GM19035 (cell line): ENCODE measurements at regions not wholly inside any gene's neighbourhood (a gene's known extent, or its start where the extent isn't known, plus 50 kb on each side); places are given as distances from the start of the nearest gene placed in this dataset.

Experiments used
- ATAC-seq: cut with Tn5 transposase; IDR thresholded peaks from one replicate; pipeline ENCODE4 v1.9.1; 2021; ENCODE audit not compliant: unreplicated experiment

GRCh38 chr3:31213869-31214486 is 318.7 kb upstream of the STT3B start:
- peak; percentile 56 for ATAC-seq

DNA sequence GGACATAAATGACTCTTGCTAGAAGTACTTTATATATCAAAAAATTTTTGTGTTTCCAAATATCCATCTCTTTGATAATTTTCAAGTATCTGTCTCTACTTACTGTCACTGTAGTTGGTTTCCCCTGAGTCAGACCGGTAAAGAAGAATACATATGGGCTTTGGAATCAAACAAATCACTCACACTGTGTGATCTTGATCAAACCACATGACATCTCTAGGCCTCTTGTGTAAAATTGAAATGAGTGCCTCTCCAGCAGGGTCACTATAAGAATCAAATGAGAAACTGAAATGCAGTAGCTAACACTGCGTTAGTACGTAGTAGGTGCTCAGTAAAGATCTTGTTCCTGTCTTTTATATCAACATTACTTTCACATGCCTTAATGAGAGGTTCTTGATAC is 314.6 kb upstream of the STT3B start:
- no peak for ATAC-seq

DNA sequence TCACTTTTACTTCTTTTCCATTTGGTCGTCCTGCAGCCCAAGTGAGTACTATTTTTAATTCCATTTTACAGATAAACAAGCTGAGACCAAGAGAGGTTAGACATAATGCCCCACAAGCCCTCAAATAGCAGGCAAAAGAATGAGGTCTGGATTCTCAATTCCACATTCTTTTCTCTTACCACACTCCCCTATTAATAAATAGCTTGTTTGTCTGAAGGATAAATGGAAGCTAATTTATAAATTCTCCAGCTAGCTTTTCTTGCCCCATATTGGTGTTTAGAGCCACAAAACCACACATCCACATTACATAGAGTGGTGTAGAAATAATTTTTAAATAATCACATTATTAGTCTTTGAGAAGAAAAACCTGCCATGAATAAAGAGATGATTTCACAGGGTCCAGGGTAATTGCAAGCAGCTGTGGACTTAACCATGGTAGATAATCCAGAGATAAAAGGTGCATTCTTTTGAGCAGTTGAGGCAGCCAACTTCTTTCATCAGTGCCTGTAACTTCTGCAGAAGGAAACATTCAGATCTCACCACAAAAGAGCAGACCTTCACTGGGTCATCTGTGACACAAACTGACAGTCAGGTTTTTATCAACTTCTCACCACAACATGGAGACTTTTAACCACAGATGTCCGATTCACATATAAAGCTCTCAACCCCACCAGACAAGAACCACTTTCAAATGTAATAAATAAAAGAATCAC is 313.4 kb upstream of the STT3B start:
- peak; percentile 61 for ATAC-seq

GRCh38 chr3:31220431-31220830 is 312.3 kb upstream of the STT3B start:
- no peak for ATAC-seq

DNA sequence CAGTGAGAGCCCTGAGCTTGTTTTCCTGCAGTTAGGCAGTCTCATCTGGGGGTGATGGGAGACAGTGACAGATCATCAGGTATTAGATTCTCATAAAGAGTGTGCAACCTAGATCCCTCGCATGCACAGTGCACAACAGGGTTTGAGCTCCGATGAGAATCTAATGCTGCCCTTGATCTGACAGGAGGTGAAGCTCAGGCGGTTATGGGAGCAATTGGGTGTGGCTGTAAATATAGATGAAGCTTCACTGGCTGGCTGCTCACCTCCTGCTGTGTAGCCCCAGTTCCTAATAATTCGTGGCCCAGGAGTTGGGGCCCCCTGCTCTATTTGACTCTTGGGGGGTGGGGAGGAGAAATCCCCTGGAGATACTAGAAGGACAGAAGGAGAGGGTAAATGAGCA is 309.4 kb upstream of the STT3B start:
- ATAC-seq = no peak

GRCh38 chr3:31224936-31225335 is 307.8 kb upstream of the STT3B start:
- no peak for ATAC-seq

DNA sequence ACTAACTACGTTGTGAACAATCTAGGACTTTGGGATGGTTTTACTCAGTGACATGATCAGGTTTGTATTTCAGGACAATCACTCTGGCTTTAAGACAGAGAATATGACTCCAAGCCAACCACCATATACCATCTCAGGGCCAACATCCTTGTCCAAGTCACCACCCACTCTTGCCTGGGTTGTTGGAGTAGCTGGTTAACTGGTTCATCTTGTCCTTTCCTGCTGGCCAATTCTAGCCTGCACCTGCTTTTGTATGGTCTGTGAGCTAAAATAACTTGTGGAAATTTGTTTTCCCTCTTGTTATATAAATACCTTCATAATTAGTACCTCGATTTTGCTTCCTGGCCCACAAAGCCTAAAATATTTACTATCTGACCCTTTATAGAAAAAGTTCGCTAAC is 306.8 kb upstream of the STT3B start:
- ATAC-seq = no peak

DNA sequence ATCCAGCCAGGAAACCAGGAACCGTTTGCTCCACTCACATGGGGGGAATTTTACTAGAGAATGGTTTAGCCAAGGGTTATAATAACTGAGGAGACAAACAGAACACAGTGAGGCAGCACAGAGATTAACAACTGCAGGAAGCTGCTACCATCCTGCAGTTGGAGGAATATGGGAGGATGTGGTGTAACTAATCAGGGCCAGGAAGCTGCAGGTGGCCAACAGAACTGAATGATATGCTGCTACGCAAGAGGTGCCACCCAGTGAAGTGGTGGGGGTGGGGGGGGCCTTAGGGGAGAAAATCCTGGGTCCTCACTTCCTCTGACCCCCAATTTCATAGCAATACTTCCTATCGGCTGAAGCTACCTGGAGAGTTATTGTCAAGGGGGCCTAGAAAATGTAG is 306.4 kb upstream of the STT3B start:
- no peak for ATAC-seq

DNA sequence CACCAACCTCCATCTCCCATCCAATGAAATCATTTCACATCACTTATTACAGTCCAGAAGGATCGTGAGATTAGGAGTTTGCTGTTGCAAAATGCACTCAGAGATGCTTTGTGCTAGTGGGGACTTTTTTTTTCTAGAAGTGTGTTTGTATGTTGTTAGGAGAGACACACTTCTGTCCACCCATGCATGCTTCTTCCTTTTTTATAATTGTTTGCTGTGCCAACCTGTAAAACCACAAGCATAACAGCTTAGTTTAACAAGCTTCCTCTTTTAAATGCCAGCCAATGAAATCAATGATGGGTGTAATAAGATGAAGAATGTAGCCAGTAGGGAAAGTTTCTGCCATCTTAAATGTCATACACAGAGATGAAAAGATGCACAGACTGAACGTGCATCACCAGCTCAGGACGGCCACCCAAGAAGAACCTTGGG is 305.6 kb upstream of the STT3B start:
- peak; percentile 41 for ATAC-seq

DNA sequence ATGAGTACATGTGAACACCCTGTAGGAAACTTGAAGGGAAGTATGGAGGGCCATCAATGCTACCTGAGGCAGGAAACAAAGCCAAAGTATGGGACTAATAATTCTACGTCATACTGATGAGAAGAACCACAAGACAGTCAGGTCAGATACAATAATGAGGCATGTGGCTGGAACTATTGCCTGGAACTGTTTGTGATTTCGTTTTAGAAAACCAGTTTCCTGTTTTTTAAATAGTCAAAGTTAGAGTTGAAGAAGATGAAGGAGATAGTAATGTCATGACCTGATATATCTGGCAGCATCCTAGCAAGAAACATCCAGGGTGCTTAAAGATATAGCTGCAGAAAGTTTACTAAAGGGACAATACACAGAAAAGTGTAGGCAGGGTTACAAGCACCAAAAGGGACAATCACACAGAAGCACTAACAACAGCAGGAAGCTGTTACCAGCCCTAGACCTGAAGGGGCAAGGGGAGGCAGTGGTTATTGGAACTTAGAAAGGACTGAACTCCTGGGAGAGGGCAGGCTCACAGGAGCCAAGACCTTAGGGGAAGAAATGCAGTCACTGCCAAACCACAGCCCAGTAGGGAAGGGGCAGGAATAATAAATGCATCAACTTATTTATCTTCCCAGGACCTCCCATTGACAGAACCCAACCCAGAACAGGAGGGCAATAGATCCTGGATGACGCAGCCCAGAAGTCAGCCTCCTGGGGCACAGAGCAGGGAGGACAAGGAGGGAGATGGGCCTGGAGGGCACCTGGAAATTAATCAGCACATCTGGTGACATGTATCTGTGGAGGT is 302.1 kb upstream of the STT3B start:
- ATAC-seq = no peak

DNA sequence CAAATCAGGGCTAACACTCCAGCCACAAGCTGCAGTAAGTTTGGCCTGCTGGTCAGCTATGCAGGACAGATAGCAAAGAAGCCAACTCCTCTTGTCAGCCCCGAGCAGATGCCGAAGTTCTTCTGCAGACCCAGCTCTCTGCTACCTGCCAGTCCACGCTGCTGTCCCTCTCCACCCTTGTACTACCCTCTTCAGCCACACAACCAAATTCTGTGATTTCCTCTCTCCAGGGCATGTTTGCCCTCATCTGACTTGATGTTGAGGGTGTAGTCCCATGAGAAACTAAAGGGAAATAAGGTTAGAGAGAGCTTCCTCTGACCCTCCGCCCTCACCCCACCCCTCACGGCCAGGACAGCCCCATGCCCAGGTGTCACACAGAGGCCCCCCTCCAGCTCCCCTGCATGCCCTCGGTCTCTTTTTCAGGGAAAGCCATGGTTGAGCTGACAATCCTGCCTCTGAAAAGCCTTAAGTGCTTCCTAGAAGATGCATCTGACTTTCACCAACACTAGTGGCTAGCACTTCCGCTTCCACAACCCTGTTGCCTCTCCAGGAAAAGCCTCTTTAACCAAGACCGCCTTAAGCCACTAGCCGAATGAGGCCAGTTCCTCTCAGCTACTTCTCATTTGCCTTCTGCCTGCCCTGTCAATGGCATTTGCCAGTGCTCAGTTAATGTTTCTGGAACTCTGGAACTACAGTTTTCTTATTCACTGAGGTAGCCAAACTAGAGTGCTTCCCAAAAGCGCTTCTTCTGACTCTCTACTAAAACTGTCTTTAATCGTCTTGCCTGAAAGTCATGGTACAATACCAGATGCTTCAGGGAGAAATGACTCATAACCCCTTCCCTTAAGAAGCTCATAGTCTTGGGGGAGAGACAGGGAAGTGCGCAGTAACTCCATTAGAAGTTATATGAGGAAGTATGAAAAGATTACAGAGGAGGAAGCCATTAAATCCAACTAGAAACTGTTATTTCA is 300.4 kb upstream of the STT3B start:
- ATAC-seq = no peak

DNA sequence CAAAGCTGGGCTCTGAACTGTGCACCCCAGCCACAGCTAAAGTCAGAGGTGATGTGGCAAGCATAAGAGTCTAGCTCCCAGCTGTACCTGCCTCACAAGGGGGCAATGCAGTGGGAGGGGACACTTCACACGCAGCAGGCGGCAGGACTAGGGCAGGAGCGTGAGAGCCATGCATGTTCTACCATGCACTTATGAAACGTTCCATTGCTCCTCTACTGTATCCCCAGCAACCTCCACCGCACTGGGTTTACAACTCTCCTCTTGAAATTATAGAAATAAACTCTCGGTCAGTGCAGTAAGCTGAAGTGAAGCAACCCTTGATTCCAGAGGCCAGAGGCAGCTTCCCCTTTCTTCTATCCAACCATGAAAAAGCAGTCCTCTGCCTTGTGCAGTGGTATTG is 298.6 kb upstream of the STT3B start:
- ATAC-seq = no peak

GRCh38 chr3:31235062-31235700 is 297.5 kb upstream of the STT3B start:
- ATAC-seq = no peak

DNA sequence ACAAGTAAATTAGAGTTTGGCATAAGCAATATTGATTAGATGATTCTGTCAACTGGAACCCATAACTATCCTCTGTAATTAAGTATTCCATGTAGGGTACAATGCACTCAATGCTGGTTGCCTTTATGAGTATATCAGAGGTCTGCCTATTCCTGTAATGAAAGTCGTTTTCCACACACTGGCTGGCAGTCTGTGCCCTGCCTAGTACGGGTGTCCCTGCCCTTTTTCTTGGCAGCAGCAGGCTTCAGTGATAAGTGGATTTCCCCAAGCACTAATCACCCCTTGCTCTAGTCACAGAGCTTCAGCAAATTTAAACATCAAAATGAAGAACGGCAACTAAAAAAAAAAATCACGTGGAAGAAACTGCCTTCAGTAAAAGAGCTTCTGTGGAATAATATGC is 294.8 kb upstream of the STT3B start:
- no peak for ATAC-seq

- ATAC-seq = no peak
Observed at GRCh38 chr3:31240013-31240412, 292.7 kb upstream of the STT3B start.

DNA sequence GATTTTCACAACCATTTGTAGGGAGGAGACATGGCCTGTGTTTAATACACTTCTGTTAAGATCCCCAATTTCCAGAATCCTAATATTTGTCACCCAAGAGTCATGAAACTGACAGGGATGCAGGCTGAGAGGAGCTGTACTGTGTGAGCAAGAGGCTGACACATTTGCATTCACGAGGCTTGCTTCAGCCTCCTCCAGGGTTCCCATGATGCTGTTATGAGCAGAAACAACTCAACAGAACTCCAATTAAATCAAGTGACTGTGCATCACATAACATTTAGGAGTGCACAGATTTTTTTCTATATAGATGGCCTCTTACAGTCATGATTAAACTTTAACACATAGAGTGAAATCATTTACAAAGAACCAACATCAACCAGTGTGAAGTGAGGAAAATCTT is 292.3 kb upstream of the STT3B start:
- ATAC-seq = no peak

GRCh38 chr3:31240874-31241273 is 291.9 kb upstream of the STT3B start:
- ATAC-seq = no peak

GRCh38 chr3:31241533-31241932 is 291.2 kb upstream of the STT3B start:
- no peak for ATAC-seq

GRCh38 chr3:31242026-31242960 is 290.4 kb upstream of the STT3B start:
- ATAC-seq = peak; percentile 80
